HG03442 (cell line): ENCODE measurements at regions not wholly inside any gene's neighbourhood (a gene's known extent, or its start where the extent isn't known, plus 50 kb on each side); places are given as distances from the start of the nearest gene placed in this dataset.

Experiments used
- ATAC-seq: cut with Tn5 transposase; IDR thresholded peaks from one replicate; pipeline ENCODE4 v1.9.1; 2021; ENCODE audit warnings: mild to moderate bottlenecking, moderate library complexity; ENCODE audit not compliant: unreplicated experiment

- ATAC-seq, result peak; percentile 63
These were observed 109.6 kb downstream of the ICOS start for GRCh38 chr2:204046145-204046544.

- ATAC-seq, result peak; percentile 86
These were observed 113.1 kb downstream of the ICOS start for GRCh38 chr2:204049635-204050034.

- no peak for ATAC-seq
These were observed 114.1 kb downstream of the ICOS start for GRCh38 chr2:204050681-204051080.

- ATAC-seq, result no peak
These were observed 114.9 kb downstream of the ICOS start for GRCh38 chr2:204051476-204051875.

- ATAC-seq, result no peak
These were observed 115.5 kb downstream of the ICOS start for GRCh38 chr2:204051984-204052556.

GRCh38 chr2:204059016-204059415 is 122.5 kb downstream of the ICOS start:
- no peak for ATAC-seq

GRCh38 chr2:204060841-204061240 is 124.3 kb downstream of the ICOS start:
- ATAC-seq, result no peak

GRCh38 chr2:204061241-204061640 is 124.7 kb downstream of the ICOS start:
- no peak for ATAC-seq

- ATAC-seq, result no peak
These were observed 127.6 kb downstream of the ICOS start for GRCh38 chr2:204064119-204064518.

- ATAC-seq, result no peak
These were observed 129.0 kb downstream of the ICOS start for GRCh38 chr2:204065566-204065965.

GRCh38 chr2:204066051-204066450 is 129.5 kb downstream of the ICOS start:
- ATAC-seq, result no peak

- ATAC-seq, result no peak
These were observed 133.2 kb downstream of the ICOS start for GRCh38 chr2:204069804-204070203.

GRCh38 chr2:204072443-204073324 is 136.1 kb downstream of the ICOS start:
- peak; percentile 46 for ATAC-seq

GRCh38 chr2:204074456-204074855 is 137.9 kb downstream of the ICOS start:
- ATAC-seq, result no peak

- no peak for ATAC-seq
These were observed 141.6 kb downstream of the ICOS start for GRCh38 chr2:204078003-204078698.

- ATAC-seq, result no peak
These were observed 145.2 kb downstream of the ICOS start for GRCh38 chr2:204081487-204082425.

GRCh38 chr2:204086167-204086566 is 149.6 kb downstream of the ICOS start:
- no peak for ATAC-seq

GRCh38 chr2:204089105-204089504 is 152.5 kb downstream of the ICOS start:
- no peak for ATAC-seq

- ATAC-seq, result no peak
These were observed 153.0 kb downstream of the ICOS start for GRCh38 chr2:204089574-204089973.

GRCh38 chr2:204090021-204090420 is 153.5 kb downstream of the ICOS start:
- ATAC-seq, result no peak

- ATAC-seq, result no peak
These were observed 168.2 kb downstream of the ICOS start for GRCh38 chr2:204104811-204105210.
